Endothelial cell of umbilical vein (primary cell): ENCODE measurements at regions not wholly inside any gene's neighbourhood (a gene's known extent, or its start where the extent isn't known, plus 50 kb on each side); places are given as distances from the start of the nearest gene placed in this dataset.

Experiments
- CTCF ChIP-seq, 2 donors: IDR thresholded peaks; 1 replicate in 1 of 2; 2 replicates in 1 of 2; pipeline ENCODE4 v1.5.1; 2011; ENCODE audit warnings: low read length in 2 of 2, mild to moderate bottlenecking in 2 of 2, moderate library complexity in 2 of 2, control low read depth in 1 of 2, inconsistent platforms in 1 of 2, low read depth in 1 of 2; ENCODE audit not compliant: insufficient read depth in 1 of 2; ENCODE audit errors: extremely low read depth in 1 of 2
- EZH2 ChIP-seq: IDR thresholded peaks from 2 replicates; pipeline ENCODE4 v1.6.1; 2012; ENCODE audit warnings: borderline replicate concordance, low read depth, mild to moderate bottlenecking, moderate library complexity, low read length, inconsistent platforms; ENCODE audit not compliant: severe bottlenecking
- GATA2 ChIP-seq: IDR thresholded peaks from 2 replicates; pipeline ENCODE4 v1.7.0; 2011; ENCODE audit warnings: low read depth, mild to moderate bottlenecking, moderate library complexity, mixed read lengths, low read length; ENCODE audit not compliant: insufficient read length, insufficient read depth
- JUN ChIP-seq: IDR thresholded peaks from 2 replicates; pipeline ENCODE4 v1.6.1; 2011; ENCODE audit warnings: borderline replicate concordance, low read depth; ENCODE audit not compliant: insufficient read length, insufficient read depth
- POLR2A ChIP-seq: IDR thresholded peaks from 2 replicates; pipeline ENCODE4 v1.6.1; 2012; ENCODE audit warnings: low read depth, mild to moderate bottlenecking, control low read depth, low read length
- POLR2AphosphoS5 ChIP-seq: IDR thresholded peaks from 2 replicates; pipeline ENCODE4 v1.6.1; 2012; ENCODE audit warnings: low read depth, mild to moderate bottlenecking, control low read depth, low read length, moderate library complexity; ENCODE audit not compliant: insufficient read depth

- TF ChIP-seq JUN (no peak), CTCF (IDR thresholded peaks at IDR 0.05; ENCODE audit: extremely low read depth in 1 of 2, insufficient read depth in 1 of 2, low read depth in 1 of 2, low read length in 2 of 2) (no peak), EZH2 (no peak), POLR2A (no peak), GATA2 (no peak), POLR2AphosphoS5 (no peak)
Measured at GRCh38 chr9:95605101-95605500, 88.3 kb upstream of the PTCH1 start.
